ENCODE measurements at regions not wholly inside any gene's neighbourhood (a gene's known extent, or its start where the extent isn't known, plus 50 kb on each side); places are given as distances from the start of the nearest gene placed in this dataset.

DNA sequence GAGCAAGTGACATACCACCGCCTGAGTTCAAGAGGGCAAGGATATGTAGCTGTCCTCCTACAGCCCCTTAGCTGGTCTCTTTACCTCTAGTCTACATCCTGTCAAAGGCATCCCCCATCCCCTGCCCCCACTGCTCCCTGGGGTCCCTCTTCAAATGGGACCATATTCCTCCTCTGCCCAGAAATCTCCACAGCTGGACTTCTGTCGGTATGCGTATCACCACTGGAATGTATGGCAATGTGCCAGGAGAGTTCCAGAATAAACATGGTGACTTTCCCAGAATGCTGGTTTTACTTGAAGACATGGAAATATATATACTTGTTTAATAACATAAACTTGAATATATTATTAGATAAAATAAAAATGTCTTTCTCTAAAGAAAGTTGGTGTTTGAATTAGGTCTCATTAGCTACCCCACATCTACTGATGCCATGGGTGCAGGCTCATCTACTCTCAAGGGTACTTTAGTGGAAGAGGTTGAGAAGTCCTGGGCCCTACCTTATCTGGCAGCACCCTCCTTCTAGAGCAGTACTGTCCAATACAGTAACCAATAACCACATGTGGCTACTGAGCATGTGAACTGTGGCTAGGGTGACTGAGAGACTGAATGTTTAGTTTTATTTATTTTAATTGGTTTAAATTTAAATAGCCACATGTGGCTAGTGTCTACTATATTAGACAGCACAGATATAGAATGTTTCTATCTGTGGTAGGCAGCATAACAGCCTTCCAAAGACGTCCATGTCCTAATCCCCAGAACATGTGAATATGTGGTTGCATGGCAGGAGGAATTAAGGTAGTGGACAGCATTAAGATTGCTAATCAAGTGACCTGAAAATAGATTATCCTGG is 181.7 kb upstream of the SLC30A5 start:
- DNase-seq = no peak

DNA sequence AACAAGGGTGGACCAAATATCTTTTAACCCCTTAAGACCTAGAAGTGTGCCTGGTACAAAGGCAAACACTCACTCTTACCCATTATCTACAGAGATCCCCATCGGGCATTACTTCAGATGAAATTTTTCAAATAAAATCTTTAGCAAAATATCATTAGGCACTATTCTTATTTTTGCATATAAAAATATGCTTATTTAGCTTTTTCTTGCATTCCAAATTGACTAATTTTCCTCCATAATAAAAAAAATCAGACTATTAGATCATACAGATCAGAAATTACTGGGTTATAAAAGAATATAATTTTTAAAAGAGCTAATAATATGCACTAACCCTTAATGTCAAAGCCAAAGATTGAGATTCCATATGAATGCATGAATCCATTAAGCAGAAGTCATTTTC is 178.7 kb upstream of the SLC30A5 start:
- DNase-seq = no peak

DNA sequence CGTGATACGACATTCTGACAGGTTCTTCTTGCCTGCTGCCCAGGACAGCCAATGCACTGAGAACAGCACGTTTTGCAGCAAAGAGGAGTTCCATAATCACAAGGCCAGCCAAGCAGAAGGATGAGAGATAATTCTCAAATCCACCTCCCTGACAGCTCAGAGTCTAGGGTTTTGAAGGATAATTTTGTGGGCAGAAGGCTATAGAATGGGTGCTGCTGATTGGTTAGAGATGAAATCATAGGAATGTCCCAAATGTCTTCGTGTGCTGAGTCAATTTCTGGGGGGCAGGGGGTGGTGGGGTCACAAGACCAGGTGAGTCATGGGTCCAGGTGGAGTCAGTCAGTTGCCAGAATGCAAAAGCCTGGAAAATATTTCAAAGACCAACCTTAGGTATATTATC is 175.5 kb upstream of the SLC30A5 start:
- no peak for DNase-seq

DNA sequence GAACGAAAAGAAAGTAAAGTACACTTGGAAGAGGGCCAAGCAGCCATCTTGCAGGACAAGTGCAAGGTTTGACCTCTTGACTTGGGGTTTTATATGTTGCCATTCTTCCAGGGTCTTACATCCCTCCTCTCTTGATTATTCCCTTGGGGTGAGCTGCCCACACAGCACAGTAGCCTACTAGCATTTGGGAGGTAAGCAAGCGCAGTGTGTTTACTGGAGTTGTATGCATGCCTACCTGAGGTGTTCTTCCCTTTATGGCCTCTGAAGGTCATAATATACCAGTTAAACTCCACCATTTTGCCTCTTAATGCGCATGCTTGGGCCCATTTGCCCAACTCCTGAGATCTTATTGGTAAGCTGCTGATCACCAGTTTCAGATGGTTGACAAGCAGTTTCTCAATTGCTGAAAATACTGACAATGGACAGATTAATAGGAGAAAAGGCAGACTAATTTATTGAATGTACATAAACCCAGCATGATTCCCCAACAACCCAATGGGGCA is 173.8 kb upstream of the SLC30A5 start:
- DNase-seq = no peak

DNA sequence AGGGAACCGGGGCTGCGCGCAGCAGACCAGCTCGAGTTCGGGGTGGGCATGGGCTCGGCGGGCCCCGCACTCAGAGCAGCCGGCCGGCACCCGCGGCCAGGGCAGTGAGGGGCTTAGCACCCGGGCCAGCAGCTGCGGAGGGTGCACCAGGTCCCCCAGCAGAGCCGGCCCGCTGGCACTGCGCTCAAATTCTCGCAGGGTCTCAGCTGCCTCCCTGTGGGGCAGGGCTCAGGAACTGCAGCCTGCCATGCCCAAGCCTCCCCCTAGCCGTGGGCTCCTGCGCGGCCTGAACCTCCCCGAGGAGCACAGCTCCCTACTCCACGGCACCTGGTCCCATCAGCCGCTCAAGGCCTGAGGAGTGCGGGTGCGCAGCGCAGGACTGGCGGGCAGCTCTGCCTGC is 172.9 kb upstream of the SLC30A5 start:
- DNase-seq = no peak

DNA sequence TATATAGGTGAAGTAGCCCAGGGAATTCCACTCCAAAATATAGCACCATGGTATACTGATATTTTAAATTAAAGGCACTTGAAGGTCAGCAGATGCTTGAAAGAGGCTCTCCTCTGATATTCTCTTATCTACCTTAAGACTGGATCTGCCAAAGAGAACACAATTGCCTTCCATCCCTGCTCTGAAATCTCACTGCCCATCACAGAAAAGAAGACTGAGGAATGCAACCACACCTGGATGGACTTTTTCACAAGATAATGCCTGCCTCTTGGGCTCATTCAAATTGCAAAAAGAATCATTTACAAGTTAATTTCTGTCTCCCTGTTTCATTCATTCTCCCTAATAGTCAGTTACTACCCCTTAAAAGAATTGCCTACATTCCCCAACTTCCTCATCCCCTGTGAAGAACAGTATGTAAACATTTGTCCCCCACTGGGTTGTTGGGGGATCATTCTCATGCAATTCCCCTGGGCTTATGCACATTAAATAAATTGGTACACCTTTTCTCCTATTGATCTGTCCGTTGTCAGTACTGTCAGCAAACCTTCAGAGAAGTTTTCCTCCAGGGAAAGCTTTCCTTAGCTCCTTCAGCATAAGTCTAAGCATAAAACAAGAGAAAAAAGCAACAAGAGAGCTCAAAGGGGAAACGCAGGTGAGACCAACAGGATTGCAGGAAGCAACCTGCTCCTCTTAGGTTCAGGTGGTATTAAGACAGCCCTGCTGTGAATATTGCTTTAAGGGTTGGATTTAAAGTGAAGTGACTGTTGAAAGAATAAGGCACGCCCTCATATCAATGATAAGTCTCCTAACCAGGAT is 171.4 kb upstream of the SLC30A5 start:
- DNase-seq = no peak

DNA sequence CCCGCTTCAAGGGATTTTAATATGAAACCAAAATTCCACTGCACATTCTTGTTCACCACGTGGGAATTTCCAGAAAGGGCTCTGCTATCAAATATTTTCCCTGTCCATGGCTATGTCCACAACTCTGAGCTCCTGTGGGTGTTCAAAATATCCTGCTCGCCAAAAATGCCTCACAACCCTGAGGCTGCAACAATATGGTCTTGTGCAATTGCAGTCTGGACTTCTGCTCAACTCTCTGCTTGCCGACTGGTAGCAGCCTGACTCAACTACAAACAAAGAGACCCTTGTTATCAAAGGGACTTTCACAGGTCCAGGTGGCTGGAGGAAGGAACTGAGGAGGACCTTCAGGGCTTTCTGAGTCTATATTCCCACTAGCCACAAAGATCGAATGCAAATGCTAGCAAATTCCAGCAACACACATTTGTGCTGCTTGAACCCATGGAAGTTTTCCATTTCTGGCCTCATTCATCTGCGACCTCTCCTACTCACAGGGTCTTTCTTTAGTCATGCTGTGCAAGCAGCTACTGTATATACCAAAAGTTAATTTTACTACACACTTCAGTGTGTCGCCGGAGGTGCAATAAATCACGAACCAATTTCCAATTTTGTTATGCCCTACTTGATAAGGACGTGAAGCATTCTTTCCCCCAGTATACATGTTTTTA is 169.2 kb upstream of the SLC30A5 start:
- peak; percentile 15 for DNase-seq

DNA sequence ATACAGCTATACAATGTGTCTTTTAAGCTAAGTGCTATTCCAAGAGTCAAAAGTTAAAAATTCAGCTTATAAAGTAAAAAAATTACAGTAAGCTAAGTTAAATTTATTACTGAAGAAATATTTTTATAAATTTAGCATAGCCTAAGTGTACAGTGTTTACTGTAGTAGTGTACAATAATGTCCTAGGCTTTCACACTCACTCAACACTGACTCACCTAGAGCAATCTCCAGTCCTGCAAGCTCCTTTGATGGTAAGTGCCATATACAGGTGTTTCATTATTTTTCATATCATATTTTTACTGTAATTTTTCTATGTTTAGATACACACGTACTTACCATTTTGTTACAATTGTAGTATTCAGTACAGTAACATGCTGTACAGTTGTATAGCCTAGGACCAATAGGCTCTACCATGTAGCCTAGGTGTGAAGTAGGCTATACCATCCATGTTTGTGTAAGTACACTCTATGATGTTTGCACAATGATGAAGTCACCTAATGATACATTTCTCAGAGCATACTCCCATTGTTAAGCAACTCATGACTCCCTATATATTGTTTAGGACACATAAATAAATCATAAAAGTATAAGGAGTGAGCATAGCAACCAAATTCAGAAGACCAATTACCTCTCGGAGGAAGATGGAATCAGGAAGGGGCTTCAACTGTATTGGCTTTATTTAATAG is 165.1 kb upstream of the SLC30A5 start:
- no peak for DNase-seq

DNA sequence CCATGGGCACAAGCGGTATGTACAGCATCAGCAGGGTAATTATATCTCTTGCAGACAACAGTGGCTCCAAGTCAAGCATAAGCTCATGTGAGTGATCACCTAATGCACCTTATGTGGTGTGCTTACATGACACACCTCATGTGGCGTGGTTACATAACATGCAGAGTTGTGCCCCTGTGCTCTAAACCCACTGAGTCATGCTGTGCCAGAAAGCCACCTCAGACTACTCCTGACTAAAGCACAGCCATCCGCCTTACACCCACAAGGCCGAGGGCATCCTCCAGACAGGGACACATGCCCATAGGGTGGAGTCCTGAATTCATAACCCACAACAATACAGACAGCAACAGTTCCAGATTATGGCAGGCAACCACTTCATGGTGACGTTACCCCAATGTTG is 163.7 kb upstream of the SLC30A5 start:
- DNase-seq = no peak

DNA sequence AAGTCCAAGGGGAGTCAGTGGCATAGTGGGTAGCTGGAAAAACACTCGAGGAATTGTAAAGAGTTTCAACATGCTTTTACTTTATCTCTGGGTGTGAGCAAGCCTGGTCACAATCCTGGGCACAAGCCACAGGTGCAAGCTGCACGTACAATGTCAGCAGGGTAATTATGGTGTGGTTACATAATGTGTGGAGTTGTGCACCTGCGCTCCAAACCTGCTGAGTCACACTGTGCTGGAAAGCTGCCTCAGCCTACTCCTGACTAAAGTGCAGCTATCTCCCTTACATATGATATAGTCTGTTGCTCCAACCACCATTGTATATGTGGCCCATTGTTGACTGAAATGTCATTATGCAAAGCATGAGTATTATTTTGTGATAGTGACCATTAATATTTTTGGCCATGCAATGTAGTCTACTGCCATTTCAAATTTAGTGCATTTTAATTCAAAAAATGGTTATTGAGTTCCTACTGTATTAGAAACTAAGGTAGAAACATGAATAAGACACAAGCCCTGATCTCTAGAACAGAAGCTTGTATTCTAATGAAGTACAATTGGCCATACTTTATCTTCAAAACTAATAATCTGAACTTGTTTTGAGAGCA is 160.9 kb upstream of the SLC30A5 start:
- DNase-seq = no peak

DNA sequence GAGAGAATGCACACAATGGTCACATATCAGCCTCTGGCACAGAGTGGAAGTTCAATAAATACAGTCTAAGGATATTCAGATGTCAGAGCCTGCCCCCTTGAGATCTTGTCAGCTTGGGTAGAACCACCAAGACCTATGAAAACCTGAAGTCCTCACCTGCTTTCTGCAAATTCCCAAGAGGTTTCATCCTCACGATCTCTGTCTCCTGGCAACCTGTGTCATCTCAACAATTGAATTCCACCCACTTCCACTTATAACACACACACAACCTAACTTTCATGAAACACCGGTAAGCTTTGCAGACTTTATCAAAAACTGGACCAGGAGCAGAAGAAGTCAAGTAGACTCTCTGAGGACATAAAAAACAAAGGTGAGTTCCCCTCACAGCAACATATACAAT is 151.6 kb upstream of the SLC30A5 start:
- DNase-seq = no peak

DNA sequence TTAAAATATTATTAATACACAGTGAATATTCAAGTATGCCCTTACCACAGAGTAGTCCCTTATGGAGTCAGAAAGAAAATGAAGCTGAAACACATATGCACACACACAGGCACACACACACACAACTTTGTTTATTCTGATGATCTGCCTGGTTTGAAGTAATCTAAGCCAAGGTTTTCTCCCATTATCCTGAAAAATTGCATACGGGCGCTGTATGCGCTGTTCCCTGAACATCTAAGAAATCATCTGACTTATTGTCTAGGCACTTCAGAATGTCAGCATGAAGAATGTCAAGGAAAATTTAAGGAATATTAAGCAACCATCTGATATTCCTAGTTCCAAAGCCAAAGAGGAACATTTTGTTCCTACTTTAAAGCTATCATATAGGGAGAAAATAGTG is 147.1 kb upstream of the SLC30A5 start:
- DNase-seq = no peak

DNA sequence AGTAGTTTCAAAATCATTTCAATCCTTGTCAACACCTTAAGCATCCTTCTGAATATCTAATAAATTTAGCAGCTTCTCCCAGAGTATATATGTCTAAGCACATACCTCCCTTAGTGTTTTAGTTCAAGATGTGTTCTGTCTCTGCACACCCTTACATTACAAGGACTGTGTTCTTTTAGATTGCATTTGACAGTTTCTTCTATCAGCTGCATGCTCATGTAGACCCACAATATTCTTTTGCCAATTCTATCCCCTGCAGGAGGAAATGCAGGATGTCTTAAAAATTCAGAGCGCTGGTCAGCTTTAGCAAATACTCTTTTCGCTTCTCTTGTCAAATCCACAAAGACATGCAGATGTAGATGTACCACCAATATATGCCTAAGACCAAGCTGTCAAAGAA is 145.8 kb upstream of the SLC30A5 start:
- DNase-seq = no peak

DNA sequence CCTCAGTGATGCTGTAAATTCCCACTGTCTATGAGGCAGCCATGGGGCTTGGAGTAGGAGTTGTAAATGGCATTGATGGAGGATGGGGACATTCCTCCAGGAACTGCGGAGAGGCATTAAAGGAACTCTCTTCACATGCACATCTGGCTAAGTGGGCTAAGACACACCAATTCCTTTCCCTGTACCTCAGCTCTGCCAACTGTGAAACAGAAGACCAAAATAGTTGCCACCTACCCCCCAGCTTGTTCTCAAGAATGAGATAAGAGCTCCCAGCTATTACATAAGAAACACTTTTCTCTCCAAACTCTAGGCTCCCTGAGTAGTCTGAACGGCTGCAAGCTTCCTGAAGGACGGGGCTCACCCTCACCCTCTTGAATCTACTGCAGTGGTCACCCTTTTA is 144.6 kb upstream of the SLC30A5 start:
- DNase-seq = no peak

DNA sequence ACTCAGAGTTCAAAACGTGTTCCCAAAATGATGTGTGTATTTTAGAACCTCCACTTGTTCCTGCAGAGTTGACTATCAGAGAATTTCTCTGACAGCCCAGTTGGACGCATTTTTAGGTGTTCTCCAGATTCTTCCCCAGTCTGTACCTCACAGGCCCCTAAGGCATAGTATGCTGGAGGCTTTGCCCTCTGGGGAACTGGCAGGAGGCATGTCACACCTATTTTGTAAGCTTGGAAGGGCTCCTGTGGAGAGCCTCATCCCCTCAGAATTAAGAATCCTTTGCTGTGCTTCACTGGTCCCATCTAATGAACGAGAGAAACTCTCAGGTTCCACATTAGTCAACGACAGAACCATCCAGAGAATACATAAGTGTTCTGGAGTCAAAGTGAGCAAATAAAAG is 144.1 kb upstream of the SLC30A5 start:
- no peak for DNase-seq

DNA sequence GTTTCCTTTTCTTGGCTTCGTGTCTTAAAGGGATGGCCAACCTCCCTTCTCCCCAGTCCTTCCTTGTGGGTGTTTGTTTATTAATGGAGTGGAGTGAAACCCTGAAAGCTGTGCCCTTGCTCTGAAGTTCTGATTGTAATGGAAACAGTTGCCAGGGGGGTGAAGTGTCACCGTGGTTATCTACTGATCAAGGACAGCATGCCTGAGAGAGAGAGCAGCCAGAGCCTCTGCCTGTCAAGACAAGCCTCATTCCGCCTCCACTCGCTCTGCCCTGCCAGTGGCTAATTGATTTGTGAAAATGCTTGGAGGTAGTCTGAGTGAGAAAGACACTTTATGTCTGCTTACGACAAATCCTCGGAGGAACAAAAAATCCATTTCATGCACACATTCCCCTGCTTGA is 143.7 kb upstream of the SLC30A5 start:
- no peak for DNase-seq

DNA sequence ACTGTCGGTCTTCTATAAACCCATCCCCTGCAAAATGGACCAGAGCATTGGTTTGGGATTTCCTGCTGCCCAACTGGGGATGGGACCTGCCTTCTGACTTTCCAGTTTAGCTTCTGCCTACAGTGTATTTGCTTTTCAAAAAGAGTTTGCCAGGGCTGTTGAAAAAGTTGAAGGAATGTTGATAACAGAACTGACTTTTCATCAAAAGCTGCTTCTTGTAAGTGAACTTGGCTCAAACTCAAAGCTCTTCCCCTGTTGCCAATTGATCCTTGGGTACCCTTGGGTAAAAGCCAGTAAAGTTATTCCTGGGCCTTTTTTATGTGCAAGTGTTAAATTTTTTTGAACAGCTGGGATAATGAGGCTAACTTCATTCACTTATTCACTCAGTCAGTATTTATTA is 142.9 kb upstream of the SLC30A5 start:
- no peak for DNase-seq

DNA sequence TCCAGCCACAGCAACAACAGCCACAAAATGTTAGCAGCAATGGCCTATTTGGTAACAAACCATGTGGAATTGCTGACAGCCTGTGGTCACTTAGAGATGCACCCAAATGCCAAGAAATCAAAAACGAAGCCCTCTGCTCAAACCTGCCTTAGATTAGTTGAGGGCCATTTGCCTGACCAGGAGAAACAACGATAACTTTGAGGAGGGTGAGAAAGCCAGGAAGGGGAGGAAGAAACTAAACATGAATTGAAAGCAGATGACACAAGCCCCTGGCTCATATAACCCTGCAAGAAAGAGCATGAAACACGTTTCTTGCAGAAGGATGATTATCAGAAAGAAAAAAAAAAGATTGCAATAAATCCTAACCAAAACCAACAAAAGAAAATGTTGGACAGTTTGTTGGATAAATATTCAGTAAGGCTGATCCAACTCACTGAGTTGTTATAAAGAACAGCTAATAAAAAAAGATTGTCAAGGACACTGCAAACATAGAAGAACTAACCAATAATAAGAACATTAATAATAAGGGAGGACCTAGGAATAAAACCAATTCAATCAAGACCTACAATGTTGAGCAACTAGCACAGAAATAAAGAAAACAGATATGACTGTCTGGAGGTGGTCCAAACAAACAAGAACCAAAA is 140.5 kb upstream of the SLC30A5 start:
- DNase-seq = no peak

DNA sequence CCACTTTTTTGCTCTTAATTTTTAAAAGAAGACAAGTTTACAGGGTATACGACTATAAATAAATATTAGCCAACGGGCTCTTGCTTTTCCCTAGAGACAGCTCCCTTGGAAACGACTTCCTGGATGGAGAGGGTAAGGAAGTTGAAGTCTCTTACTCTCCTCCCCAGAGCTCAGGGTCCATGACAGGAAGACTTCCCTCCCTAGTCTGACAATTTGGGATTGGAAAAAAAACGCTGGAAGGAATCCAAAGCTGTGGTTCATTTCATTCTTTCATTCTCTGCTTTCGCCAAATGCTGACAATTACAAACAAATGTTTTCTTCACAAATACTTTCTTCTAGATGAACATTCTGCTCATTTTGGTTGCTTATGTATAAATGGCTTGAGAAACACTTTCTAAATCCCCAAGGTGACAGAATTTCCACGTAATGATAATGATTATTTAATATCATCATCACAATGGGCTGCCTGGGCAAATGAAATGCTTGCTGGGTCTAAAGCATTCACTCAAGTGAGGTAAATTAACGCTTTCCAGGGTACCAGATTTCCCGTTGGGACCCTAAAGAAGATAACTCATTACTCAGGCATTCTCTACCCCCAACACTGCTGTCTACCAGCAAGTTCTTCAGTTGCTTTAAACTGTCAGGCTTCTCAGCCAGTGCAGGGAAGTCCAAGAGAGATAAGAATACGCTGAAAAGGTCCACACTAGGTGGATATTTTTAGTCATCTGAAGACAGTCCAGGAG is 139.8 kb upstream of the SLC30A5 start:
- no peak for DNase-seq

DNA sequence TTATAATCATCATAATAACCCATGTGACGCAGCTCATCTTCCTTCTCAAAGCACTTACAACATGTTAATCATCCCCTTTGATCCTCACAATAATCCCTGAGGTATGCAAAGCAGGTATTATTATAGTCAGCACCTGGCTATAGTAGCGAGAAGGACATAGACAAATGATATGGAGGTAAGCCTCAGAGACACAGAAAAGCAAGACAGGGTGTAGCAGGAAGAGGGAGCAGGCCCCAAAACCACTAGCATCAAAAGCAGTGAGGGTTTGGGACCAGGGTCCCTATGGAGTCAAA is 139.2 kb upstream of the SLC30A5 start:
- DNase-seq = peak; percentile 66

DNA sequence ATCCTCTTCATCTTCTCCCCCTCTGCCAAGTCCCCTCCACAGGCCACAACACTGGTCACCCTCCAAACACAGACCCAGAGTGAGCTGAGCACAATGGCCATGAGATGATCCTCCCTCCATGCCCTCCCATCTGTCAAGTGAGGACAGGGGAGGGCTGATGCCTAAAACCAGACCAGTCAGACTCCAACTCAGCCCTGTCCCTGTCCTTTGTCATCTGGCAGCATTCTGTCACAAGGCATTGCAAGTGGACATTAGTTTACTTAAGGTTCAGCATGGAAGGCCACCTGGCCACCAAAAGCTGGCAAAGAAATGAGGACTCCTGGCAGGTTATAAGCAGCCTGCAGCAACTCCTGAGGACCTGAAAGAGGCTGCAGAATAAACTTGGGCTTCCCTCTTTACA is 136.2 kb upstream of the SLC30A5 start:
- DNase-seq = no peak

DNA sequence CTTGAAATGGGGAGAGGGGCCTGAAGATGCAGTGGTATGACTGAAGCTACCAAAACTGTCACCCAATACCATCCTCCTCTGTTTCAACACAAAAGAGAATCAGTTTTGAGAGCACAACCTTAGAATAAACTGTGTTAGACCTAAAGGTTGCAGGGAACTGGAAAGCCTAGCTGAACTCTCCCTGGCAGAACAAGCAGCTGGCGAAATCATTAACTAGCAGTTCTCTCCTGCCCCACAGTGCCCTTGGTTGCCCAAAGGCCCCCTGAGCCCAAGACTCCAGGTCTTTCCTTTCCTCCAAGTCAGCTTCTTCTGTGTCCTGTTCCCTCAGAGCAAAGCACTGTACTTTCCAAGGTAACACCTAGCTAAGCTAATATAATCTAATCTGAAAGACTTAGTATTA is 135.4 kb upstream of the SLC30A5 start:
- DNase-seq = no peak
